ENCODE measurements at regions not wholly inside any gene's neighbourhood (a gene's known extent, or its start where the extent isn't known, plus 50 kb on each side); places are given as distances from the start of the nearest gene placed in this dataset.

- Histone ChIP-seq H3K36me3 (ENCODE audit: control insufficient read depth, insufficient read depth, low read length) (no peaks in the 10 kb centered on the region), H3K4me1 (ENCODE audit: control insufficient read depth, insufficient read depth, low read length, poor library complexity, severe bottlenecking) (no peaks in the 10 kb centered on the region), H3K27ac (ENCODE audit: low read depth, low read length, severe bottlenecking) (no peak overlapping the region), H3K9me3 (ENCODE audit: control insufficient read depth, low read length) (no peaks in the 10 kb centered on the region), H3K4me3 (ENCODE audit: extremely low read depth, insufficient read depth, low read length, poor library complexity, severe bottlenecking) (no peak overlapping the region)
- 88 to 100% methylated on average over 1 to 3 of the region's 4 CpGs for WGBS, 2 experiments (ENCODE audit: insufficient coverage in 2 of 2)
These were observed 565.2 kb upstream of the MARCKS start for GRCh38 chr6:113291751-113292445.

DNA sequence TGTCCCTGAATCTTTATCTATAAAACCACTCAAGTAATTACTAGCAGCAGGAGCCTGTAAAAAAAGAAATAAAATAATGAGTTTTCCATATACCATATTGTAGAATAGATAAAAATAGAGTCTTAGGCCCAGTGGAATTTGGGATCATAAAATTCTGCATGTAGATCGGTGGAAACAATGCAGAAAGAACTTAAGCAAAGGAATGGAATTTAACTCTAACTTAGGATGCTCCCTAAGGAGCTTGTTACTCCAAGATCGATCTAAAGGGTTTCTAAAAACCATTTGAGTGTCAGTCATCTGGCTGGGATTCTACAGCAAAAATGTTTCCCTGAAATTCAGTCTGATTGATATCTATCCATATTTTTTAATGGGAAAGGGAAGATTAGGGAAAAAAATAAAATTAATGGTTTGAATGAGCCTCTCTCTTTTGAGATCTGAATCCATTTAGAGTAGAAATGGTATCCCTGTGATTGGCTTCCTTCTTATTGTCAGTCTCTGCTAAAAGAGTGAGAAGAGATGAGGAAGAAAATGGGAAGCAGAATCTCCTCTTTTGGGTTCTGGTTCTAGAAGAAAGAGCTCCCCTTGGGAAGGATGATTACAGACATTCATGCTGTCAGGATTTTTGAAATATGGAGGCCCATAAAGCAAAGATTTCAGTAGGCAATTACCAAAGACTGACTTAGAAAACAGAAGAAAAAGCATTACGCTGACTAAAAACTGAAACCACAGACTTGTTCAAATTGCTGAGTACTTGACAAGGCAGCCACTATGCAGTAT, 564.3 kb upstream of the MARCKS start:
- 83 to 95% methylated on average over 1 to 3 of the region's 3 CpGs for WGBS, 2 experiments (ENCODE audit: insufficient coverage in 2 of 2)
- Histone ChIP-seq H3K27ac (ENCODE audit: low read depth, low read length, severe bottlenecking) (no peak overlapping the region), H3K9me3 (ENCODE audit: control insufficient read depth, low read length) (no peaks in the 10 kb centered on the region), H3K4me1 (ENCODE audit: control insufficient read depth, insufficient read depth, low read length, poor library complexity, severe bottlenecking) (no peaks in the 10 kb centered on the region), H3K36me3 (ENCODE audit: control insufficient read depth, insufficient read depth, low read length) (no peaks in the 10 kb centered on the region), H3K4me3 (ENCODE audit: extremely low read depth, insufficient read depth, low read length, poor library complexity, severe bottlenecking) (no peak overlapping the region)

GRCh38 chr6:113293423-113293740, 563.8 kb upstream of the MARCKS start:
- Histone ChIP-seq H3K27ac (ENCODE audit: low read depth, low read length, severe bottlenecking) (no peak overlapping the region), H3K9me3 (ENCODE audit: control insufficient read depth, low read length) (no peaks in the 10 kb centered on the region), H3K36me3 (ENCODE audit: control insufficient read depth, insufficient read depth, low read length) (no peaks in the 10 kb centered on the region), H3K4me1 (ENCODE audit: control insufficient read depth, insufficient read depth, low read length, poor library complexity, severe bottlenecking) (no peaks in the 10 kb centered on the region), H3K4me3 (ENCODE audit: extremely low read depth, insufficient read depth, low read length, poor library complexity, severe bottlenecking) (no peak overlapping the region)

DNA sequence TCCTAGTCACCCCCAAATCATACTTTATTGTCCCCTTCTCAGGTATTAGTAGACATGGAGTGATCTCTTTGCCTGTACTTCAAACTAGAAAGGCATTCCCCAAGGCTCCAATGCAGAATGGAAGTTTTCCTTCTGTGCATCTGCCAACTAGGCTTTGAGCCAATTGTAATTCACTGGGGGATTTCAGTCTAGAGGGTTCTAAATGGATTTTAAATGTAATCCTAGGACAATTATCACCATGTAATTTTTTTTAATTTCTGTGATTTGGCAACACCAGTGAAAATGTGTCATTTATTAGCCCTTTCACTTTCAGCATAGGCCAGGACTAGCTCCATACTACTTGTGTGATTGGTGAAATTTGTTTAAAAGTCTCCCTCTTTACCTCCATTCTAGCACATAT, 557.6 kb upstream of the MARCKS start:
- Histone ChIP-seq H3K27ac (ENCODE audit: low read depth, low read length, severe bottlenecking) (no peak overlapping the region), H3K36me3 (ENCODE audit: control insufficient read depth, insufficient read depth, low read length) (no peaks in the 10 kb centered on the region), H3K4me1 (ENCODE audit: control insufficient read depth, insufficient read depth, low read length, poor library complexity, severe bottlenecking) (no peaks in the 10 kb centered on the region), H3K4me3 (ENCODE audit: extremely low read depth, insufficient read depth, low read length, poor library complexity, severe bottlenecking) (no peak overlapping the region), H3K9me3 (ENCODE audit: control insufficient read depth, low read length) (no peaks in the 10 kb centered on the region)

DNA sequence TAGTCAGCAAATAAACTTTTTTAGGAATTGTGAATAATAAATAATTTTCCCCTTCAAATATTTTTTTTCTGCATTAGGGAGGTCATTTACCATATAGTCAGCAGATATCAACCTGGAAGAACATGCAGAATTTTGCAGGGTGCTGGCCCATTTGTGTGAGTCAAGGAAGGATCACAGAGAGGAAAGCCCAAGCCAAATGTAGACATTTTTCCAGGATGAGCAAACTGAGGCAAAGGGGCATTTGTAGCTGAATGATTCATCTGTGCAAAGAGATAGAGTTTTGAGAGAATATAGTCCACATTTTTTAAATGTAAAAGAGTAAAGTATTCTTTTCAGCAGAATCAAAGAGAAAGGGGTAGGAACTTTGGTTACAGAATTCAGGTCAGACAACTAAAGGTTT, 555.5 kb upstream of the MARCKS start:
- Histone ChIP-seq H3K4me1 (ENCODE audit: control insufficient read depth, insufficient read depth, low read length, poor library complexity, severe bottlenecking) (no peaks in the 10 kb centered on the region), H3K36me3 (ENCODE audit: control insufficient read depth, insufficient read depth, low read length) (no peaks in the 10 kb centered on the region), H3K9me3 (ENCODE audit: control insufficient read depth, low read length) (no peaks in the 10 kb centered on the region), H3K27ac (ENCODE audit: low read depth, low read length, severe bottlenecking) (no peak overlapping the region), H3K4me3 (ENCODE audit: extremely low read depth, insufficient read depth, low read length, poor library complexity, severe bottlenecking) (no peak overlapping the region)

DNA sequence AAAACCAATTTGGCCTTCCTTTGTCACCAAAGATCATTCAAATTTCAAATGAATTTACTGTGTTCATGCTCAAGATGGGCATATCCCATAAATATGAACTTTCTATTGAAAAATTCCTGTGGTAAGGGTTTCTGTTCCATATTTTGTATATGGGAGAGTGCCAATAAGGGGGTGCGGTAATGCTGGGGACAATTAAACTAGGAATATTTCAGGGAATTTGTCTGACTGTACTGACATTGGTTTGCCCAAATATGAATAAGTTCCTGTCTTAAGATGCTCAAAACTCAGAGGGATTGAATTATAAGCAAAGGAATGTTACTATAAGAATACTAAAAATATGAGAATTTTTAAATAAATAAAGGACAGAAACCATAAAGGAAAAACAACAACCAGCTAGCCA, 553.0 kb upstream of the MARCKS start:
- Histone ChIP-seq H3K36me3 (ENCODE audit: control insufficient read depth, insufficient read depth, low read length) (no peaks in the 10 kb centered on the region), H3K27ac (ENCODE audit: low read depth, low read length, severe bottlenecking) (no peak overlapping the region), H3K4me1 (ENCODE audit: control insufficient read depth, insufficient read depth, low read length, poor library complexity, severe bottlenecking) (no peaks in the 10 kb centered on the region), H3K4me3 (ENCODE audit: extremely low read depth, insufficient read depth, low read length, poor library complexity, severe bottlenecking) (no peak overlapping the region), H3K9me3 (ENCODE audit: control insufficient read depth, low read length) (no peaks in the 10 kb centered on the region)
- WGBS, 2 experiments (ENCODE audit: insufficient coverage in 2 of 2): 100% methylated on average over 1 of the region's 1 CpG; no CpG with 5 or more reads in 1 of the 2 experiments

- H3K4me3 ChIP-seq (ENCODE audit: extremely low read depth, insufficient read depth, low read length, poor library complexity, severe bottlenecking): no peak overlapping the region
- WGBS, 2 experiments (ENCODE audit: insufficient coverage in 2 of 2): 18 to 38% methylated on average over 3 to 4 of the region's 5 CpGs
- no peaks in the 10 kb centered on the region for H3K4me1 ChIP-seq (ENCODE audit: control insufficient read depth, insufficient read depth, low read length, poor library complexity, severe bottlenecking)
- H3K9me3 ChIP-seq (ENCODE audit: control insufficient read depth, low read length): no peaks in the 10 kb centered on the region
- no peak overlapping the region for H3K27ac ChIP-seq (ENCODE audit: low read depth, low read length, severe bottlenecking)
- no peaks in the 10 kb centered on the region for H3K36me3 ChIP-seq (ENCODE audit: control insufficient read depth, insufficient read depth, low read length)
These were observed 550.5 kb upstream of the MARCKS start for GRCh38 chr6:113306552-113307145.

DNA sequence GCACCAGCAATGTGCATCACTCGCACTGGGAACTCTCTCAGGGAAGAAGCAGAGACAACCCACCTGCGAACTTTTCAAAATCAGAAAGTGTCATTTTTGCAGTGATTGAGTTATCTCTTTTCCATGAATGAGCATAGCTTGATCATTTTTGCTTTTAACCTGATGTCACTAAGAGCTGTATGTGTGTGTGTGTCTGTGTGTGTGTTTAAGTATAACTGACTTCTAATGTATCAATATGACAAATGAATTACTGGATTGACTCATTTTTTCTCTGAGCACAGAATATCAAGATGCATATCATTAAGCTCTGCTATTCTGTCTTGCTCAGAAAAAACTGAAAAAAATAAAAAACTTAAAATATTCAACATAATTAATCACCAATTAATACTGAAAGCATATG, 548.9 kb upstream of the MARCKS start:
- 64 to 71% methylated on average over 2 of the region's 2 CpGs for WGBS, 2 experiments (ENCODE audit: insufficient coverage in 2 of 2)
- Histone ChIP-seq H3K27ac (ENCODE audit: low read depth, low read length, severe bottlenecking) (no peak overlapping the region), H3K4me1 (ENCODE audit: control insufficient read depth, insufficient read depth, low read length, poor library complexity, severe bottlenecking) (no peaks in the 10 kb centered on the region), H3K4me3 (ENCODE audit: extremely low read depth, insufficient read depth, low read length, poor library complexity, severe bottlenecking) (no peak overlapping the region), H3K36me3 (ENCODE audit: control insufficient read depth, insufficient read depth, low read length) (no peaks in the 10 kb centered on the region), H3K9me3 (ENCODE audit: control insufficient read depth, low read length) (no peaks in the 10 kb centered on the region)

DNA sequence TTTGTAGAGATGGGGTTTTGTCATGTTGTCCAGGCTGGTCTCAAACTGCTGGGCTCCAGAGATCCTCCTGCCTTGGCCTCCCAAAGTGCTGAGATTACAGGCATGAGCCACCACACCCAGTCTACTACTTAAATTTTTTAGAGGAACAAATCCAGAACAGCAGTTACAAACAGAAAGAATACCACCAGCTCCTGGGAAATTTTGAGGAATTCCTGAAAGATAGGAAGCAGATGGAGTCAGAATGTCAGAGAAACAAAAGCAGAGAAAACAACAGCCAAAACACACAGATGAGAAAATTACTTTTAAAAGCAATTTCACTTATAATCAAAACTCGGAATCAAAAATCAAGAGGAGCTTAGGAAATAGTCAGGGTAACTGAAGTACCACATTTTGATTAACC, 543.3 kb upstream of the MARCKS start:
- H3K27ac ChIP-seq (ENCODE audit: low read depth, low read length, severe bottlenecking): no peak overlapping the region
- 80 to 100% methylated on average over 1 of the region's 1 CpG for WGBS, 2 experiments (ENCODE audit: insufficient coverage in 2 of 2)
- no peaks in the 10 kb centered on the region for H3K4me1 ChIP-seq (ENCODE audit: control insufficient read depth, insufficient read depth, low read length, poor library complexity, severe bottlenecking)
- no peaks in the 10 kb centered on the region for H3K9me3 ChIP-seq (ENCODE audit: control insufficient read depth, low read length)
- no peak overlapping the region for H3K4me3 ChIP-seq (ENCODE audit: extremely low read depth, insufficient read depth, low read length, poor library complexity, severe bottlenecking)
- no peaks in the 10 kb centered on the region for H3K36me3 ChIP-seq (ENCODE audit: control insufficient read depth, insufficient read depth, low read length)

DNA sequence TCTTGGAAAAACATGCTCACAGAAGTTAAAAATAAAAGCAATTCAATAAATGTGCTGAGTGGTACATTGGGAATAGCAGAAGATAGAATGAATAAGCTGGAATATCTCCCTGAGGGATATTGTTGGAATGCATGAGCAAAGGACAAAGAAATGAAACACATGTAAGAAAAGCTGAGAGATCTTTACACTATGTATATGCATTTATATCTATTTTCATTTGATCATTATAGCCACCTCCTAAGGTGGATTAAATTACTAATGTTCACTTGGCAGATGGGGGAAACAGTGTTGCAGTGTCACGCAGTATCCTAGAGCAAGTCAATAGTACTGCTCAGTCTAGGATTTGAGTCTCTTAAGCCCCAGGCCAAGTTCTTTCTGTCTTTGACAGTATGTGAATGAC, 542.0 kb upstream of the MARCKS start:
- Histone ChIP-seq H3K4me1 (ENCODE audit: control insufficient read depth, insufficient read depth, low read length, poor library complexity, severe bottlenecking) (no peaks in the 10 kb centered on the region), H3K36me3 (ENCODE audit: control insufficient read depth, insufficient read depth, low read length) (no peaks in the 10 kb centered on the region), H3K27ac (ENCODE audit: low read depth, low read length, severe bottlenecking) (no peak overlapping the region), H3K9me3 (ENCODE audit: control insufficient read depth, low read length) (no peaks in the 10 kb centered on the region), H3K4me3 (ENCODE audit: extremely low read depth, insufficient read depth, low read length, poor library complexity, severe bottlenecking) (no peak overlapping the region)
- WGBS, 2 experiments (ENCODE audit: insufficient coverage in 2 of 2): no CpG with 5 or more reads among the region's 1 CpG

GRCh38 chr6:113315879-113316278, 541.3 kb upstream of the MARCKS start:
- H3K4me3 ChIP-seq (ENCODE audit: extremely low read depth, insufficient read depth, low read length, poor library complexity, severe bottlenecking): no peak overlapping the region
- 86 to 100% methylated on average over 1 of the region's 4 CpGs for WGBS, 2 experiments (ENCODE audit: insufficient coverage in 2 of 2)
- no peaks in the 10 kb centered on the region for H3K4me1 ChIP-seq (ENCODE audit: control insufficient read depth, insufficient read depth, low read length, poor library complexity, severe bottlenecking)

More at GRCh38 chr6:113315879-113316278, 541.3 kb upstream of the MARCKS start:
- Histone ChIP-seq H3K9me3 (ENCODE audit: control insufficient read depth, low read length) (no peaks in the 10 kb centered on the region), H3K27ac (ENCODE audit: low read depth, low read length, severe bottlenecking) (no peak overlapping the region), H3K36me3 (ENCODE audit: control insufficient read depth, insufficient read depth, low read length) (no peaks in the 10 kb centered on the region)
